Smooth muscle cell (in vitro differentiated cells): ENCODE measurements at regions not wholly inside any gene's neighbourhood (a gene's known extent, or its start where the extent isn't known, plus 50 kb on each side); places are given as distances from the start of the nearest gene placed in this dataset.
A peak's percentile ranks its signal among the peaks of the same experiment; 100 is the strongest.

Source experiments
- DNase-seq: peaks from one replicate; lab custom pipeline; 2025; ENCODE audit not compliant: unreplicated experiment; lab: John Stamatoyannopoulos, UW
- H2AFZ ChIP-seq: fragments of 200-600 bp; sonication (generic); 2 replicates; pipeline ENCODE4 v1.6.0; 2016; ENCODE audit warnings: antibody characterized with exemption, low read depth, mild to moderate bottlenecking
- H3F3A ChIP-seq: fragments of 200-600 bp; sonication (generic); 2 replicates; pipeline ENCODE4 v1.6.0; 2017; ENCODE audit warnings: antibody characterized with exemption, low read depth
- H3K27ac ChIP-seq: fragments of 200-600 bp; sonication (generic); 2 replicates; pipeline ENCODE4 v1.5.1; 2016; ENCODE audit warnings: low read depth, mild to moderate bottlenecking
- H3K27me3 ChIP-seq: fragments of 200-600 bp; sonication (generic); 2 replicates; pipeline ENCODE4 v1.6.1; 2016; ENCODE audit warnings: low read depth, mild to moderate bottlenecking
- H3K36me3 ChIP-seq: fragments of 200-600 bp; sonication (generic); 2 replicates; pipeline ENCODE4 v1.5.1; 2016; ENCODE audit warnings: low read depth
- H3K4me1 ChIP-seq: fragments of 200-600 bp; sonication (generic); 2 replicates; pipeline ENCODE4 v1.5.1; 2016; ENCODE audit warnings: low read depth
- H3K4me2 ChIP-seq: fragments of 200-600 bp; sonication (generic); 2 replicates; pipeline ENCODE4 v1.6.0; 2016; ENCODE audit warnings: mild to moderate bottlenecking
- H3K4me3 ChIP-seq: fragments of 200-600 bp; sonication (generic); 2 replicates; pipeline ENCODE4 v1.5.1; 2016; ENCODE audit warnings: mild to moderate bottlenecking
- H3K79me2 ChIP-seq: fragments of 200-600 bp; sonication (generic); 2 replicates; pipeline ENCODE4 v1.6.0; 2016; ENCODE audit warnings: low read depth, mild to moderate bottlenecking
- H3K9ac ChIP-seq: fragments of 200-600 bp; sonication (generic); 2 replicates; pipeline ENCODE4 v1.6.0; 2016; ENCODE audit warnings: low read depth
- H3K9me3 ChIP-seq: fragments of 200-600 bp; sonication (generic); replicated peaks from 2 replicates; pipeline ENCODE4 v1.5.1; 2016; ENCODE audit warnings: low read depth
- H4K20me1 ChIP-seq: fragments of 200-600 bp; sonication (generic); 2 replicates; pipeline ENCODE4 v1.6.0; 2016; ENCODE audit warnings: low read depth
- WGBS: methylation state at CpG from one replicate; pipeline ENCODE4 v1.1.7; 2016; ENCODE audit warnings: low lambda C conversion rate; 5-methylcytosine and 5-hydroxymethylcytosine counted together
- TF ChIP-seq, protein P1 (sequence below): fragments of 200-600 bp; sonication (generic); IDR thresholded peaks from 2 replicates; pipeline ENCODE4 v1.5.1; 2017; ENCODE audit warnings: borderline replicate concordance, mild to moderate bottlenecking, antibody characterized with exemption; ENCODE audit not compliant: insufficient read depth, poor library complexity, severe bottlenecking

DNA sequence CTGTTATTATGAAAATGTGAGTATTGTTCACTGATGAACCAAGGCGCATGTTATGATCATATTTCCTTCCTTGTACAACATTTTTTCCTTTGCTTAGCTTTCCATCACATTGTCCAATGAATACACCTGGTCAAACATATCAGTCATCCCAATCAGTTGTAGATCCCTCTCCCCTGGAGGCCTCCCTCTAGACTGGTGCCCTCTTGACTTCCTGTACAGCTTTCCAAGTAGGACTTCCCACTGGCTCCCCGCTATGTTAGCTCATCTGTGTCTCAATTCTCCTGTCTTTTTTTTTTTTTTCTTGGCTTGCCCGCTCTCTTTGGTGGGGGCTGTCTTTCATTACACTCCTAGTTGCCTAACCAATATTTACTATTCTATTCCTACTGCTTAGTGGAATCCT lies 214.2 kb upstream of the NPY start:
- Histone ChIP-seq H4K20me1 (no peaks in the 10 kb centered on the region), H3F3A (no peaks in the 10 kb centered on the region), H3K27me3 (no peaks in the 10 kb centered on the region), H3K4me1 (no peaks in the 10 kb centered on the region), H3K4me2 (no peak overlapping the region), H3K27ac (no peak overlapping the region), H3K4me3 (no peak overlapping the region), H3K9me3 (no peaks in the 10 kb centered on the region), H2AFZ (no peak overlapping the region), H3K36me3 (no peaks in the 10 kb centered on the region), H3K9ac (no peak overlapping the region), H3K79me2 (no peaks in the 10 kb centered on the region)
- WGBS, result 99% methylated on average over 3 of the region's 3 CpGs
- TF ChIP-seq, protein P1, sequence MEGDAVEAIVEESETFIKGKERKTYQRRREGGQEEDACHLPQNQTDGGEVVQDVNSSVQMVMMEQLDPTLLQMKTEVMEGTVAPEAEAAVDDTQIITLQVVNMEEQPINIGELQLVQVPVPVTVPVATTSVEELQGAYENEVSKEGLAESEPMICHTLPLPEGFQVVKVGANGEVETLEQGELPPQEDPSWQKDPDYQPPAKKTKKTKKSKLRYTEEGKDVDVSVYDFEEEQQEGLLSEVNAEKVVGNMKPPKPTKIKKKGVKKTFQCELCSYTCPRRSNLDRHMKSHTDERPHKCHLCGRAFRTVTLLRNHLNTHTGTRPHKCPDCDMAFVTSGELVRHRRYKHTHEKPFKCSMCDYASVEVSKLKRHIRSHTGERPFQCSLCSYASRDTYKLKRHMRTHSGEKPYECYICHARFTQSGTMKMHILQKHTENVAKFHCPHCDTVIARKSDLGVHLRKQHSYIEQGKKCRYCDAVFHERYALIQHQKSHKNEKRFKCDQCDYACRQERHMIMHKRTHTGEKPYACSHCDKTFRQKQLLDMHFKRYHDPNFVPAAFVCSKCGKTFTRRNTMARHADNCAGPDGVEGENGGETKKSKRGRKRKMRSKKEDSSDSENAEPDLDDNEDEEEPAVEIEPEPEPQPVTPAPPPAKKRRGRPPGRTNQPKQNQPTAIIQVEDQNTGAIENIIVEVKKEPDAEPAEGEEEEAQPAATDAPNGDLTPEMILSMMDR, result no peak
- no peak for DNase-seq

DNA sequence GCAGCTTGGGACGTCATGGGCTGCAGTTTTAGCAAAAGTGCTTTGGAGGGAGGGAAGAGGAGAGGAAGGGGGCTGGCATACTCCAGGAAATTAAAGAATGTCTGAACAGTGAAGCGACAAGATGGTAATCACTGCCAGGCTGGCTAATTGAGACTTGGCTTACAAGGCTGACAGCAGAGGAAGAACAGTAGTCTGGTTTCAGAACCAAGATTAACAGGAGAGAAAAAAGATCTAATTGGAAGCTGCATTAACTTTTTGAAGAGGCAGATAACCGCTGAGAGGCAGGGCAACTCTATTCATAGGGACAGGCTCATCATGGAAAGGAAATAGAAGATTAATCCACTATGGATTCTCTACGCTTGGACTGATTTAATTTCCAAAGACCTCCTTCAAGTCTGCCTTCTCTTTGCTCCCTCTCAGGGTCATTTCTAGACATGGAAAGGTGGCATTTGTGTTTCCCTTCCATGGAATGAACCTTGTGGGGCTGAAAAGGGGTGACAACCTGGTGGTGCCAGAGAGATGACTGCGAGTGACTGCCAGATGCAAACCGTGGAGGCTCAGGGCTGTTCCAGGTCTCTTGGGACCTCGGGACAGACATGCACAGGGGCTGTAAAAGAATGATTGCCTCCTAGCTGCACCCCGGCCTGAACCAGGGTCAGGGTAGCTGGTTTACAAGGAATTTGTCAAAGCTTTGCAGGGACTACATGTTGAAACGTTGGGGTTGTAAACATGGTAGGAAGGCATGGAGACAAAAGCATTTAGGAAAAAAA lies 210.2 kb upstream of the NPY start:
- Histone ChIP-seq H4K20me1 (no peaks in the 10 kb centered on the region), H3K9ac (no peak overlapping the region), H2AFZ (peak overlapping the region; percentile 2), H3K4me2 (no peak overlapping the region), H3K9me3 (no peaks in the 10 kb centered on the region), H3K27ac (no peak overlapping the region), H3K4me1 (no peaks in the 10 kb centered on the region), H3K4me3 (no peak overlapping the region), H3K79me2 (no peaks in the 10 kb centered on the region), H3F3A (no peaks in the 10 kb centered on the region), H3K36me3 (no peaks in the 10 kb centered on the region), H3K27me3 (no peaks in the 10 kb centered on the region)
- DNase-seq, result no peak
- TF ChIP-seq, protein P1, result no peak
- 41% methylated on average over 9 of the region's 9 CpGs for WGBS

GRCh38 chr7:24075426-24075810 lies 208.6 kb upstream of the NPY start:
- no peak for DNase-seq
- TF ChIP-seq, protein P1, result no peak
- no peak overlapping the region for H3K9ac ChIP-seq
- H4K20me1 ChIP-seq, result no peaks in the 10 kb centered on the region
- no peak overlapping the region for H3K4me2 ChIP-seq
- H2AFZ ChIP-seq, result no peak overlapping the region
- no peak overlapping the region for H3K4me3 ChIP-seq
- peak overlapping the region; percentile 50 for H3K27ac ChIP-seq
- WGBS, result 42% methylated on average over 1 of the region's 1 CpG
- H3K27me3 ChIP-seq, result no peaks in the 10 kb centered on the region
- H3K4me1 ChIP-seq, result no peaks in the 10 kb centered on the region
- H3K9me3 ChIP-seq, result no peaks in the 10 kb centered on the region
- H3K36me3 ChIP-seq, result no peaks in the 10 kb centered on the region
- H3K79me2 ChIP-seq, result no peaks in the 10 kb centered on the region
- H3F3A ChIP-seq, result no peaks in the 10 kb centered on the region

DNA sequence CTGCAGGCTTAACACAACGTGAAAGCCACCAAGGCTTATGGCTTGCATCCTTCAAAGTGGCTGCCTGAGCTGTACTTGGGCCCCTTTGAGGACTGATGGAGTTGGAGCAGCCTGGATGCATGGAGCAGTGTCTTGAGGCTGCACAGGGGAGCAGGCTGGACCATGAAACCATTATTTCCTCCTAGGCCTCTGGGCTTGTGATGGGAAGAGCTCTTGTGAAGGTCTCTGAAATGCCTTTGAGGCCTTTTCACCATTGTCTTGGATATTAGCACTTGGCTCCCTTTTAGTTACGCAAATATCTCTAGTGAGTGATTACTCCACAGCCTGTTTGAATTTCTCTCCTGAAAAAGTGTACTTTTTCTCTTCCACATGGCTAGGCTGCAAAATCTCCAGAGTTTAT lies 201.2 kb upstream of the NPY start:
- Histone ChIP-seq H3F3A (no peaks in the 10 kb centered on the region), H2AFZ (no peak overlapping the region), H3K4me3 (no peak overlapping the region), H3K36me3 (no peaks in the 10 kb centered on the region), H4K20me1 (no peaks in the 10 kb centered on the region), H3K9ac (no peak overlapping the region), H3K79me2 (no peaks in the 10 kb centered on the region), H3K9me3 (no peaks in the 10 kb centered on the region), H3K27ac (no peak overlapping the region), H3K4me2 (no peak overlapping the region), H3K27me3 (no peaks in the 10 kb centered on the region), H3K4me1 (no peaks in the 10 kb centered on the region)
- TF ChIP-seq, protein P1, result no peak
- WGBS, result 81% methylated on average over 2 of the region's 2 CpGs
- DNase-seq, result no peak
